ENCODE measurements at regions not wholly inside any gene's neighbourhood (a gene's known extent, or its start where the extent isn't known, plus 50 kb on each side); places are given as distances from the start of the nearest gene placed in this dataset.
A peak's percentile ranks its signal among the peaks of the same experiment; 100 is the strongest.
"Not testable (repeated sequence)": the region's sequence is repeated elsewhere in the genome, so short reads cannot be mapped to it uniquely, and the experiment has no call there.

DNA sequence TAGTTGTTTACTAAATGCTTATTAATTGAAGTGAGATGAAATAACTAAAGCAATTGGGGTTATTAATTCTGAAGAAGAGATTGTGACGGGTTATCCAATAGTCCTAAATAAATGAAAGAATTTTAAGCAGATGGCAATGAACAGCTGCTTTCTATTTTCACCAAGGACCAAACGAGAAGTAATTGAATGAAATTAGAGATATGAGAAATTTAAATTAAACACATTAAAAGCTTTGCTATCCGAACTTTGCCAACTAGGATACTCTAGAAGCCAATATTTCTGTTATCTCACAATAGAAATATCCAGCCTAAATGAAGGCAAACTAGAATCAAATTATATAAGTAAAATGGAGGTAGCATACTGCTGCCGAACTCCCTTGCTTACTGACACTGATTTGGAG, 103.2 kb downstream of the GPR37 start:
- H3K27ac Mint-ChIP-seq, result no peak overlapping the region
- no peaks in the 10 kb centered on the region for H3K36me3 Mint-ChIP-seq (ENCODE audit: low read depth)
- H3K9me3 Mint-ChIP-seq, result no peaks in the 10 kb centered on the region

DNA sequence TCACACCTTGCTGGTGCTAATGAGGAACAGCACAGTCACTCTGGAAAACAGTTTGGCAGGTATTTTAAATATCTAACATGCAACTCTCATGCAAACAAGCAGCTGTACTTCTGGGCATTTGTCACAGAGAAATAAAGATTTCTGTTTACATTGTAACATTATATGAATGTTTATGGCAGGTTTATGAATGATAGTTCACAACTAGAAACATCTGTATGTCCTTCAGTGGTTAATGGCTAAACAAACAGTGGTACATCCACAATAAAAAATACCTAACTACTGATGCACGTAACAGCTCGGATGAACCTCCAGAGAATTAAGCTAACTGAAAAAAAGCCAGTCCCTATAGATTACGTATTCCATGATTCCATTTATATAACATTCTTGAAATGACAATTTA, 109.6 kb downstream of the GPR37 start:
- Mint-ChIP-seq H3K27me3 (ENCODE audit: low read depth) (no peaks in the 10 kb centered on the region), H3K36me3 (ENCODE audit: low read depth) (no peaks in the 10 kb centered on the region), H3K4me1 (ENCODE audit: low read depth) (no peaks in the 10 kb centered on the region)

More for the DNA sequence above, 103.2 kb downstream of the GPR37 start:
- Mint-ChIP-seq H3K4me1 (ENCODE audit: low read depth) (no peaks in the 10 kb centered on the region), H3K27me3 (ENCODE audit: low read depth) (no peaks in the 10 kb centered on the region), H3K4me3 (no peak overlapping the region)
- no peak for DNase-seq (ENCODE audit: low spot score)

DNA sequence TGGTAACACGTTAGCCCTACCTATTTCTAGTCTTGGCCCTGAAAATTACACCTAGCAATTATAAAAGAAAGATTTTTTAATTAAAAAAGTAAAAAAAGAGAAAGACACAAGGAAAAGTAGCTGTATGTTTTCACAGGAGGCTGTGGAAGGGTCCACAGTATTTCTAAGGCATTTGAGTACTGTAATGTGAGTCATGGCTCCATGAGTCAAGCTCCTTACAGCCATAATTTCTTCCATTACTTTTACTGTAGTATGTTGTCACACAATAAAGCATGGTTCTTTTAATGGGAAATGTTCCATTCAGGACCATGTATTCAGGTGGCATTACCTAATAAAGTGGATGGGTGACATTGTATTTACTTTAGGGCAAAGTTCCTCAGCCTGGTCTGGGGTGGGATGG, 113.4 kb downstream of the GPR37 start:
- H3K4me3 Mint-ChIP-seq, result no peak overlapping the region
- DNase-seq (ENCODE audit: low spot score), result no peak

More for the DNA sequence above, 109.6 kb downstream of the GPR37 start:
- Mint-ChIP-seq H3K4me3 (no peak overlapping the region), H3K9me3 (no peaks in the 10 kb centered on the region), H3K27ac (no peak overlapping the region)
- no peak for DNase-seq (ENCODE audit: low spot score)

DNA sequence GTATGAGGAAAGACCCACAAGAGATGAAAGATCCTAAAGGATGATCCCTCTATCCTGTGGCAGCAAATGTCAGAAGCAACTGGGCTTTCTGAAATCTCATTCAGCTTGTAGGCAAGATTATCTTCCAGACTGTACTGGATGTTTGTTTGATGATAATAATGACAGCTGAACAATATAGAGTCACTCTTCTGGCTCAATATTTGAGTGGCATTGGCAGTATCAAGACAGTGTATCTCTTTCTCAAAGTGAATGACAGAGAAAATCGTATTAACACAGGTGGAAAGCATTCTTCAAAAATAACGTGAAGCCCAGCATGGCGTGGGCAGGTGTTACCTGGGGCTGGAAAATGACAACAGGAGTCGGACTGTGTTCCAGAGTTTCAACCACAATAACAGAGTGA, 114.5 kb downstream of the GPR37 start:
- Mint-ChIP-seq H3K36me3 (ENCODE audit: low read depth) (no peaks in the 10 kb centered on the region), H3K4me1 (ENCODE audit: low read depth) (peaks cover 2% of the 10 kb centered on the region), H3K27ac (no peak overlapping the region), H3K4me3 (no peak overlapping the region), H3K27me3 (ENCODE audit: low read depth) (no peaks in the 10 kb centered on the region), H3K9me3 (no peaks in the 10 kb centered on the region)
- DNase-seq (ENCODE audit: low spot score), result no peak

More for the DNA sequence above, 113.4 kb downstream of the GPR37 start:
- Mint-ChIP-seq H3K9me3 (no peaks in the 10 kb centered on the region), H3K36me3 (ENCODE audit: low read depth) (no peaks in the 10 kb centered on the region), H3K4me1 (ENCODE audit: low read depth) (peaks cover 2% of the 10 kb centered on the region), H3K27ac (no peak overlapping the region), H3K27me3 (ENCODE audit: low read depth) (no peaks in the 10 kb centered on the region)

DNA sequence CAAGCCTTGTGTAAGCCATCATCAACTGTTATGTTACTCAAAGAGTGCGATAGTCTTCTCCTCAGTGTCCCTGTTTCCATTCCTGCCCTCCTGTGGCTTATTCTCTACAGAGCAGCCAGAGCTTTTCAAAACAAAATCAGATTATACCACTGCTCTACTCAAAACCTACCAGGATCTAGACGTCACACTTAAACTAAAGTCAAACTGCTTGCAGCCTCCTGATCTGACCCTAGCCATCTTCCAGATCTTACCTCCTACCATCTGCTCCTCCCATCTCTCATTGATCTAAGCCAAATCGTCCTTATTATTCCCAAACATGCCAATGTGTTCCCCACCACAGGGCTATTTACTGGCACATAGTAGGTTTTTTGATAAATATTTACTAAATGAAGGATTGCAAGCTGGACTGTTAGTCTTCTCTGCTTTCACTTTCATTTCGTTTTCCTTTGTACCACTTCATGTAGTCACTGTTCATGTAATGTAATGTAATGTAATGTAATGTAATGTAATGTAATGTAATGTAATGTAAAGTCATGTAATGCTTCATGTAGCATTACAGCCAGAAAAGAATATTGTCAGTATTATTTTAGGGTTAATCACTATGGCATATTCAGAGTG, 116.1 kb downstream of the GPR37 start:
- Mint-ChIP-seq H3K36me3 (ENCODE audit: low read depth) (no peaks in the 10 kb centered on the region), H3K27ac (no peak overlapping the region), H3K9me3 (no peaks in the 10 kb centered on the region), H3K4me1 (ENCODE audit: low read depth) (peaks cover 2% of the 10 kb centered on the region), H3K4me3 (peak overlapping the region; percentile 72), H3K27me3 (ENCODE audit: low read depth) (no peaks in the 10 kb centered on the region)
- no peak for DNase-seq (ENCODE audit: low spot score)

DNA sequence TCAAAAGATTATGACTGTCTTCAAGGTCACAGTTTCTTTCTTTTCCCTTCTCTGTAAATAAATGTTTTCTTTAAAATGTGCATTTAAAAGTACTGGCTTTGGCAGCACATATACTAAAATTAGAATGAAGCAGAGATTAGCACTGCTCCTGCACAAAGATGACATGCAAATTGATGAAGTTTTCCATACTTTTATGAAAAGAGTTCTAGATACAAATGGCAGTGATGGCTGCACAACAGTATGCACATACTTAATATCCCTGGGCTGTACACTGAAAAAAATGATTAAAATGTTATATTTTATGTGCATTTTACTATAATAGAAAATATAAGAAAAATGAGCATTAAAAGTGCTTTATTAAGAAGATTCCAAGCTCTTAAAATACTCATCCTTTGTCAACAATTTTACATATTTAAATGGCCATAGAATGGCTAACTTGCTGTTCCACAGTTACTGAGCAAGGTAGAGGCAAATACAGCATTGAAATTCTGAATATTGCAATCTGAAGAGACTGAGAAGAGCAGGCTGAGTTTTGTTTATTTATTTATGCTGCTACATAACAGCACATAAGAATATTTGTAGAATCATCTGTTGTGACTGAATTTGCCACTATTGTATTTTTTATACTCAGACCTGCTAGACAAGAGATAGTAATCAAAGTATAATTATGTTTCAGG, 117.8 kb downstream of the GPR37 start:
- no peak for DNase-seq (ENCODE audit: low spot score)
- Mint-ChIP-seq H3K27me3 (ENCODE audit: low read depth) (no peaks in the 10 kb centered on the region), H3K4me1 (ENCODE audit: low read depth) (peaks cover 2% of the 10 kb centered on the region), H3K27ac (no peak overlapping the region), H3K36me3 (ENCODE audit: low read depth) (no peaks in the 10 kb centered on the region), H3K9me3 (no peaks in the 10 kb centered on the region), H3K4me3 (no peak overlapping the region)

DNA sequence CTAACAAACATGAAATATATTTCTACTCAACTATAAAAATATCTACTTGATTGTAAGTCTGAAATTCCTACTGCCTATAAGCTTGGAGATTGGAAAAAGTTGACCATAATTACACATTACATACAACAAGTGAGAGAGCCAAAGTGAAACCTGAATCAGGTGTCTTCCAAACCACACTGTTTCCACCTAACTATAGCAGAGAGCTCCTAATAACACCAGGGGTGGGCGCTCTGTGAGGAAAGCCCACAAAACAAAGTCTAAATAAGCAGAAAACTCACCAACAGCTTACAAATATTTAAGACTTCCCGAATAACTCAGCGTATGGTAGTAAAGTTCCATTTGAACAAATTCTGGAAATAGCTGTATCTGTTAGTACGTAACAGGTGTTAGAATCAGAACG, 119.9 kb downstream of the GPR37 start:
- Mint-ChIP-seq H3K4me1 (ENCODE audit: low read depth) (peaks cover 2% of the 10 kb centered on the region), H3K27ac (no peak overlapping the region), H3K4me3 (no peak overlapping the region), H3K9me3 (no peaks in the 10 kb centered on the region), H3K27me3 (ENCODE audit: low read depth) (no peaks in the 10 kb centered on the region), H3K36me3 (ENCODE audit: low read depth) (no peaks in the 10 kb centered on the region)
- DNase-seq (ENCODE audit: low spot score), result no peak

DNA sequence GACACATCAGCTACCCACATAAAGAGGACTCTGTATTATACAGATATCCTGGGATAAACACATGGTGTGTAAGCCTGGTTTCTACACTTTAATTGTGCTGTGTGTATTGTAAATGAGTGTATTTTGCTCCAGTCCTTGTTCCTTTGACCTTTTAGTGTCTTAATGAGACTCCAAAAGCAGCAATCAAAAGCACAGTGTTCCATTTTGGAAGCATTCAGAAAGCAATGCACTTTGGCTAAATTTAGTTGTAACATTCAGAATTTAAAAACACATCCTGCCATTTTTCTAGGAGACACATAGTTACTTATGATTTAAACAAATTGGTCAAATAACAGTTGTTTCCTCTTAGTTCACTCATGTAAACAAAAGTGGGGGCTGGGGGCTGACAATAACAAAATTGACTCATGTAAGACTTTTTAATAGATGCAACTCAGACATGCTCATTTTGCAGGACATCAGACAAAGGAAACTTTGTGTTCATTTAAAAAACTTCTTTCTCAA, 122.2 kb downstream of the GPR37 start:
- no peaks in the 10 kb centered on the region for H3K9me3 Mint-ChIP-seq
- no peak overlapping the region for H3K4me3 Mint-ChIP-seq
- H3K27me3 Mint-ChIP-seq (ENCODE audit: low read depth), result no peaks in the 10 kb centered on the region
- DNase-seq (ENCODE audit: low spot score), result no peak
- no peak overlapping the region for H3K27ac Mint-ChIP-seq
- H3K36me3 Mint-ChIP-seq (ENCODE audit: low read depth), result no peaks in the 10 kb centered on the region
- H3K4me1 Mint-ChIP-seq (ENCODE audit: low read depth), result no peaks in the 10 kb centered on the region

DNA sequence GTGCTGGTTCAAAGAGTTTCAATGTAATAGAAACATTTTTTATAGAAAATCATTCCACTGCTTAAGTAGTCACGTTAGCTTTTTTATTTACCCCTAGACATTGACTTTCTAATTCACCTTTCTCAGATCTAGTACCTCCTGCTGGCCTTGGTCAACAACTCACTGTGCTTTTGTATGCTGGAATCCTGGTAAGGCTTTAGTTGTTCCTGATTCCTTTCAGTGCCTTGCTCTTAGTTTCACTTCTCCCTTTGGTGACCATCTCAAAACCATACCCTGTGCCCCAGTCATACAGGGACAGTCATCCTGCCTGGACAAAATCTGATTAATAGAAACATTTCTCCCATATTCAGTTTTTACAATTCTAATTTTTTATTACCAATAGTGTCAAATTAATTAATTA, 130.2 kb downstream of the GPR37 start:
- H3K27ac Mint-ChIP-seq, result no peak overlapping the region
- H3K36me3 Mint-ChIP-seq (ENCODE audit: low read depth), result no peaks in the 10 kb centered on the region
- H3K27me3 Mint-ChIP-seq (ENCODE audit: low read depth), result no peaks in the 10 kb centered on the region
- H3K4me3 Mint-ChIP-seq, result no peak overlapping the region
- DNase-seq (ENCODE audit: low spot score), result no peak
- no peaks in the 10 kb centered on the region for H3K4me1 Mint-ChIP-seq (ENCODE audit: low read depth)
- no peaks in the 10 kb centered on the region for H3K9me3 Mint-ChIP-seq

DNA sequence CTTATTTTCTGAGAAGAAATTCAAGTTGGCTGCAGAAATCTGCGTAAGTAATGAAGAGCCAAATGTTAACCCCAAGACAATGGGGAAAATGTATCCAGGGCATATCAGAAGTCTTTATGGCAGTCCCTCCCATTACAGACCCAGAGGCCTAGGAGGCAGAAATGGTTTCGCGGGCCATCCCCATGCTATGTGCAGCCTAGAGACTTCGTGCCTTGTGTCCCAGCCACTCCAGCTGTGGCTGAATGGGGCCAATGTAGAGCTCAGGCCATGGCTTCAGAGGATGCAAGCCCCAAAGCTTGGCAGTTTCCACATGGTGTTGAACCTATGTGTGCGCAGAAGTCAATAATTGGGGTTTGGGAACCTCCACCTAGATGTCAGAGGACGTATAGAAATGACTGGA, 131.9 kb downstream of the GPR37 start:
- H3K27ac Mint-ChIP-seq, result no peak overlapping the region
- H3K27me3 Mint-ChIP-seq (ENCODE audit: low read depth), result no peaks in the 10 kb centered on the region
- H3K4me3 Mint-ChIP-seq, result no peak overlapping the region
- no peak for DNase-seq (ENCODE audit: low spot score)
- H3K4me1 Mint-ChIP-seq (ENCODE audit: low read depth), result no peaks in the 10 kb centered on the region
- no peaks in the 10 kb centered on the region for H3K9me3 Mint-ChIP-seq
- no peaks in the 10 kb centered on the region for H3K36me3 Mint-ChIP-seq (ENCODE audit: low read depth)

DNA sequence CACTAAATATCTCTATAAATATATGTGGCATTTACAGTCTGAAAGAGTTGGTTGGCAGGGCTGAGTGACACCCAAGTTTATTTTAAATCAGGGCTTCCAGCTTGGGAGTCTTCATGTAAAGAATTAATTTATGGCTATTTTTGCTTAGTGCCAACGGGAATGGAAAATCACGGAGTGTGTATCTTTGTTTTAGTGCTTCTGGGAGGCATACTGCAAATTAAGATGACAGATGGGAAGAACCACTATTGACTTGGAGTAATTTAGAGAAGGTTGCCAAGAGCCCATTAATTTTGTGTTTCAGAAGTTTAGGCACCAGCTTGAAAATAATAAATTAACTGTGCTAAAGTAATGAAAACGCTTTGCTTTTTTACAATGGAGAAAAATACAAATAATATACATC, 135.2 kb downstream of the GPR37 start:
- Mint-ChIP-seq H3K36me3 (ENCODE audit: low read depth) (no peaks in the 10 kb centered on the region), H3K9me3 (no peaks in the 10 kb centered on the region), H3K27me3 (ENCODE audit: low read depth) (no peaks in the 10 kb centered on the region), H3K27ac (no peak overlapping the region), H3K4me3 (no peak overlapping the region), H3K4me1 (ENCODE audit: low read depth) (no peaks in the 10 kb centered on the region)
- no peak for DNase-seq (ENCODE audit: low spot score)

DNA sequence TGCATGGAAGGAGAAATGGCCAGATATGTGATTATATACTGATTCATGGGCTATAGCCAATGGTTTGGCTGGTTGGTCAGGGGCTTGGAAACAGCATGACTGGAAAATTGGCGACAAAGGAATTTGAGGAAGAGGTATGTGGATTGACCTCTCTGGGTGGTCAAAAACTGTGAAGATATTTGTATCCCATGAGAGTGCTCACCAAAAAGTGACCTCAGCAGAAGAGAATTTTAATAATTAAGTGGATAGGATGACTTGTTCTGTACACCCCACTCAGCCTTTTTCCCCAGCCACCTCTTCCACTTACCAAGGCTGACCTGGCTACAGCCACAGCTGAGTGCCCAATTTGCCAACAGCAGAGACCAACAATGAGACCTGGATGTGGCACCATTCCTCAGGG, 146.7 kb downstream of the GPR37 start:
- no peak overlapping the region for H3K27ac Mint-ChIP-seq
- H3K9me3 Mint-ChIP-seq, result peaks cover 8% of the 10 kb centered on the region
- DNase-seq (ENCODE audit: low spot score), result no peak
- H3K4me3 Mint-ChIP-seq, result no peak overlapping the region
- H3K4me1 Mint-ChIP-seq (ENCODE audit: low read depth), result no peaks in the 10 kb centered on the region
- H3K36me3 Mint-ChIP-seq (ENCODE audit: low read depth), result no peaks in the 10 kb centered on the region
- H3K27me3 Mint-ChIP-seq (ENCODE audit: low read depth), result no peaks in the 10 kb centered on the region

DNA sequence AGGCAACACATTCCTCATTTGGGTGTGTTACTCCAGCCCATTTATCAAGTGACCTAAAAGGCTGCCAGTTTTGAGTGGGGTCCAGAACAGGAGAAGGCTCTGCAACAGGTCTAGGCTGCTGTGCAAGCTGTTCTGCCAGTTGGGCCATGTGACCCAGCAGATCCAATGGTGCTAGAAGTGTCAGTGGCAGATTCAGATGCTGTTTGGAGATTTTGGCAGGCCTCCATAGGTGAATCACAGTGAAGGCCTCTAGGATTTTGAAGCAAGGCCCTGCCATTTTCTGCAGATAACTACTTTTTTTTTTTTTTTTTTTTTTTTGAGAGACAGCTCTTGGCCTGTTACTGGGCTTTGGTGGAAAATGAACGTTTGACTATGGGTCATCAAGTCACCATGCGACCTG, 147.5 kb downstream of the GPR37 start:
- H3K4me1 Mint-ChIP-seq (ENCODE audit: low read depth); H3K27me3 Mint-ChIP-seq (ENCODE audit: low read depth); H3K36me3 Mint-ChIP-seq (ENCODE audit: low read depth); H3K4me3 Mint-ChIP-seq; H3K27ac Mint-ChIP-seq; DNase-seq (ENCODE audit: low spot score): not testable (repeated sequence)
- H3K9me3 Mint-ChIP-seq, result peaks cover 13% of the 10 kb centered on the region

DNA sequence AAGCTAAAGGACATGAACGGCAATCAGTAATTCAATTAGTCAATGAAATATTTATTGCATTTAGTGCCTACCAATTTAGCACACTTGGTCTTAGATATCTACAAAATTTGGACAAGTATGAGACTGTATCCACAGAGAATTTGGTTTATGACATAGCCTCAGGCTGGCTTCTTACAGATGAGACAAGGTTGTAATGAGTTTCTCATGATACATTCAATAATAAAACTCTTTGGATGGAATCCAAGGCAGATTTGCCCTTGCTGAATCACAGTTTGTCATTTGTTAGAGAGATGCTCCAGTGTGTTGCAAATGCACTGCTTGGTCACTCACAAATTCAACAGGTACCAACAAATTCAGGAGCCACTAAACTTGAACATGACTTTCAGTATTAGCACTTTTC, 162.5 kb downstream of the GPR37 start:
- Mint-ChIP-seq H3K4me1 (ENCODE audit: low read depth) (no peaks in the 10 kb centered on the region), H3K27ac (no peak overlapping the region), H3K4me3 (no peak overlapping the region), H3K27me3 (ENCODE audit: low read depth) (no peaks in the 10 kb centered on the region), H3K36me3 (ENCODE audit: low read depth) (no peaks in the 10 kb centered on the region), H3K9me3 (no peaks in the 10 kb centered on the region)
- DNase-seq (ENCODE audit: low spot score), result no peak

DNA sequence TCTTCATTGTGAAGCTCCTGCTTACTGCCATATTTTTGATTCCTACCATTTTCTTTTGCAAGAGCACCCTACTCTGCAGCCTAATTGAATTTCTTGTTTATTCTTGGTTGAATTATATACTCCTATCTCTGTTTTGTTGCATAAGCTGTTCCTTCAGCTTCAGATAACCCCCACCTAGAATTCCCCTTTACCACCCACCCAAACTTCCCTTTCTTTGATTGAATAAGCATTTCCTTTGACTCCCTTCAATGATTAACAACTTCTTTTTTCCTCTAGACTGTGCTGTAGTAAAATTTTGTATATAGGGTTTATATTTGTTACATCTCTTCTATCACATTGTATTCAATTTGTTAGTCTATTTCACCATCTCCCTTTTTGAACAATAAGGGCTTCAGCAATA, 168.1 kb downstream of the GPR37 start:
- Mint-ChIP-seq H3K9me3 (no peaks in the 10 kb centered on the region), H3K36me3 (ENCODE audit: low read depth) (no peaks in the 10 kb centered on the region), H3K4me1 (ENCODE audit: low read depth) (no peaks in the 10 kb centered on the region), H3K27ac (no peak overlapping the region), H3K4me3 (no peak overlapping the region), H3K27me3 (ENCODE audit: low read depth) (no peaks in the 10 kb centered on the region)
- no peak for DNase-seq (ENCODE audit: low spot score)
